OCI-LY7 (cell line): ENCODE measurements at regions not wholly inside any gene's neighbourhood (a gene's known extent, or its start where the extent isn't known, plus 50 kb on each side); places are given as distances from the start of the nearest gene placed in this dataset.

Experiments
- BruUV-seq: library from RNA; stranded (reverse); fragments of 400-500 nt; replicated peaks from 2 replicates; lab custom pipeline; 2021; lab: Mats Ljungman, UMichigan
- CTCF ChIA-PET: fragments of 300-600 bp; sonication (Branson Sonifier 250); formaldehyde crosslinking; loops from one replicate; lab custom pipeline; 2022; ENCODE audit warnings: antibody characterized with exemption; ENCODE audit not compliant: unreplicated experiment; lab: Charles Lee
- POLR2A ChIA-PET: fragments of 300-600 bp; sonication (Branson Sonifier 250); formaldehyde crosslinking; loops from one replicate; lab custom pipeline; 2022; ENCODE audit warnings: antibody characterized with exemption; lab: Charles Lee
- DNase-seq: peaks from one replicate; pipeline ENCODE4 v3.0.0-alpha.2; 2015; ENCODE audit warnings: low spot score
- H2AFZ ChIP-seq: fragments of 200-600 bp; sonication (generic), shearing (Covaris generic); 2 replicates; pipeline ENCODE4 v1.6.1; 2014; ENCODE audit warnings: mild to moderate bottlenecking, antibody characterized with exemption, low read length, moderate library complexity
- H3K27ac ChIP-seq: fragments of 200-600 bp; sonication (generic); 2 replicates; pipeline ENCODE4 v1.5.1; 2014; ENCODE audit warnings: mixed run types, low read depth, mild to moderate bottlenecking, moderate library complexity, low read length, inconsistent platforms; ENCODE audit not compliant: poor library complexity, severe bottlenecking
- H3K36me3 ChIP-seq: fragments of 200-600 bp; sonication (generic); 2 replicates; pipeline ENCODE4 v1.6.1; 2014; ENCODE audit warnings: mild to moderate bottlenecking, antibody characterized with exemption, low read length, moderate library complexity, mixed read lengths; ENCODE audit not compliant: insufficient read depth
- H3K4me1 ChIP-seq: fragments of 200-600 bp; sonication (generic); 2 replicates; pipeline ENCODE4 v1.5.1; 2014; ENCODE audit warnings: mild to moderate bottlenecking, low read length; ENCODE audit not compliant: insufficient read depth, poor library complexity, severe bottlenecking
- H3K4me2 ChIP-seq: fragments of 200-600 bp; sonication (generic); 2 replicates; pipeline ENCODE4 v1.6.1; 2014; ENCODE audit warnings: mild to moderate bottlenecking, low read length
- H3K4me3 ChIP-seq: fragments of 200-600 bp; sonication (generic); 2 replicates; pipeline ENCODE4 v1.5.1; 2014; ENCODE audit warnings: mild to moderate bottlenecking, low read depth, low read length; ENCODE audit not compliant: poor library complexity, severe bottlenecking
- H3K79me2 ChIP-seq: fragments of 200-600 bp; sonication (generic); 2 replicates; pipeline ENCODE4 v1.6.1; 2016; ENCODE audit warnings: low read depth, mild to moderate bottlenecking, low read length, moderate library complexity, mixed read lengths; ENCODE audit not compliant: insufficient read depth
- H3K9me2 ChIP-seq: fragments of 200-600 bp; sonication (generic); 2 replicates; pipeline ENCODE4 v1.6.1; 2016; ENCODE audit warnings: mild to moderate bottlenecking, low read length, mixed read lengths; ENCODE audit not compliant: insufficient read depth
- H3K9me3 ChIP-seq: fragments of 200-600 bp; sonication (generic); 2 replicates; pipeline ENCODE4 v1.6.1; 2014; ENCODE audit warnings: mild to moderate bottlenecking, mixed run types, low read length, mixed read lengths
- H4K20me1 ChIP-seq: fragments of 200-600 bp; sonication (generic); 2 replicates; pipeline ENCODE4 v1.6.1; 2014; ENCODE audit warnings: mild to moderate bottlenecking, antibody characterized with exemption, low read length, moderate library complexity, mixed read lengths; ENCODE audit not compliant: insufficient read depth
- EZH2phosphoT487 ChIP-seq: fragments of 200-600 bp; sonication (generic); IDR thresholded peaks from 2 replicates; pipeline ENCODE4 v1.6.1; 2018; ENCODE audit warnings: low read depth, borderline replicate concordance, mild to moderate bottlenecking, mixed run types, antibody characterized with exemption, low read length, moderate library complexity, mixed read lengths
- intact Hi-C: fragments of 100-400 bp; cut with micrococcal nuclease; formaldehyde crosslinking; loops from one replicate; pipeline ENCODE4 v1.10.0; 2022; ENCODE audit not compliant: unreplicated experiment
- TF ChIP-seq, protein P1 (sequence below): fragments of 200-600 bp; sonication (generic); conservative IDR thresholded peaks from 2 replicates; pipeline ENCODE4 v1.5.1; 2014; ENCODE audit warnings: mild to moderate bottlenecking, antibody characterized with exemption, low read length, moderate library complexity, mixed read lengths

DNA sequence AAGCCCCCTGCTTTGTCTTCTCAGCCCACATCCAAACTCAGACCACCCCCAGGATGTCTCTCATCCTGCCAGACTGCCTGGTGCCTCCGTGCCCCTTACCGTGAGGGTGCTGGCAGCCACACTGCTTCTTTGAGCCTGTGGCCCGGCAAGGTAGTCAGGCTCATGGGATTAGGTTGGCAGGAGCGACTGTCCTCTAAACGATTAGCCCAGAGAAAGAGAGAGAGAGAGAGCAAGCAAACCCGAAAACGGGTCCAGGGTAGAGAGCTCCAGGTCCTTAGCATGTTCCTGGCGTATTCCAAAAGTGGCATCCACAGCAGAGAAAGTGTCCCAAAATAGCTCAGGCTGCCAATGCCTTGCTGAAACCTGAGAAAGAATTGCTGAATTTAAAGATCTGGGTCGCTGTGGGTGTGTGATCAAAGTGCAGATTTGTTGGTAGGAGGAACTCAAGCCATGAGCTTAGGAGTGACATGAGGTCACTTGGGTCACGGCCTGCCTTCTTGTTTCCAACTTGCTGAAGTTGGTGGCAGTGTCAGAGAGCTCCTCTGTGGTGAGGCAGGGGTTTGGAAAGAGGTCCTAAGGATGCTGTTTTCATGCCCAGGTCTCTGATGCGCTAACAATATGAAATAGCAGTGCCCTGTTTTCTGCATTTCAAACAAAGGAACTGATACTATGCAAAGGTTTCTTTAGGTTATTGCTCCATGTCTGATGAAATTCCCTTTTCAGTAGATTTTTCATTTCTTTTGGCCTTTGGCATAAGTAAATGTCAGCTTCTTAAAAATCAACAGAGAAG, 81.6 kb downstream of the RTL9 start:
- BruUV-seq = no TSS peak
- no peak overlapping the region for H3K4me3 ChIP-seq
- no peak overlapping the region for H3K4me2 ChIP-seq
- no peaks in the 10 kb centered on the region for H4K20me1 ChIP-seq
- H2AFZ ChIP-seq = no peak overlapping the region
- DNase-seq = no peak
- no peaks in the 10 kb centered on the region for H3K9me2 ChIP-seq
- TF ChIP-seq, protein P1, sequence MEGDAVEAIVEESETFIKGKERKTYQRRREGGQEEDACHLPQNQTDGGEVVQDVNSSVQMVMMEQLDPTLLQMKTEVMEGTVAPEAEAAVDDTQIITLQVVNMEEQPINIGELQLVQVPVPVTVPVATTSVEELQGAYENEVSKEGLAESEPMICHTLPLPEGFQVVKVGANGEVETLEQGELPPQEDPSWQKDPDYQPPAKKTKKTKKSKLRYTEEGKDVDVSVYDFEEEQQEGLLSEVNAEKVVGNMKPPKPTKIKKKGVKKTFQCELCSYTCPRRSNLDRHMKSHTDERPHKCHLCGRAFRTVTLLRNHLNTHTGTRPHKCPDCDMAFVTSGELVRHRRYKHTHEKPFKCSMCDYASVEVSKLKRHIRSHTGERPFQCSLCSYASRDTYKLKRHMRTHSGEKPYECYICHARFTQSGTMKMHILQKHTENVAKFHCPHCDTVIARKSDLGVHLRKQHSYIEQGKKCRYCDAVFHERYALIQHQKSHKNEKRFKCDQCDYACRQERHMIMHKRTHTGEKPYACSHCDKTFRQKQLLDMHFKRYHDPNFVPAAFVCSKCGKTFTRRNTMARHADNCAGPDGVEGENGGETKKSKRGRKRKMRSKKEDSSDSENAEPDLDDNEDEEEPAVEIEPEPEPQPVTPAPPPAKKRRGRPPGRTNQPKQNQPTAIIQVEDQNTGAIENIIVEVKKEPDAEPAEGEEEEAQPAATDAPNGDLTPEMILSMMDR = no peak
- TF ChIP-seq EZH2phosphoT487 = no peak
- intact Hi-C loops = no loop called here
- POLR2A ChIA-PET = no interaction called here
- no peaks in the 10 kb centered on the region for H3K9me3 ChIP-seq
- H3K4me1 ChIP-seq = no peaks in the 10 kb centered on the region
- CTCF ChIA-PET = no interaction called here
- no peaks in the 10 kb centered on the region for H3K79me2 ChIP-seq
- H3K27ac ChIP-seq = no peak overlapping the region
- H3K36me3 ChIP-seq = no peaks in the 10 kb centered on the region

DNA sequence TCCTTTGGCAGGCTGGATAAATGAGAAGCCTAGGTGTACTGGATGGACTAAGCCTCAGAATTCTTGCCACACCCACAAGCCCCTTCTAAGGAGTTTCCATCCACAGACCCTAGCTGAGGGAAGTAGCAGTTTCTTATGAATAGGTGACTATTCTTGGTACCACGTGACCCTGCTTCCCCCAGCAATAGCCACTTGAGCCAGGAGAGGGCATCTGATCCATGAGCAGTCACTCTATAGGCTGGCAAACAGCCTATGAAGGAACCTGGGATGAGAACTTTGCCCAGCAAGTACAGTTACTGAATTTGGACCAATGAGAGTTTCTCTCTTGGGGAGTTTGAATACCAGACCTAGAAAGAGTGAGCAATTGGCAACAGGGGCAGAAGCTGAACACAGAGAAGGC, 84.0 kb downstream of the RTL9 start:
- ChIA-PET CTCF (no interaction called here), POLR2A (interaction anchor here (0.6 kb wide), 1 partner anchor 386 kb away, joined by 3 read pairs; no protein-coding TSS in a partner anchor)
- H2AFZ ChIP-seq = no peak overlapping the region
- no peaks in the 10 kb centered on the region for H3K36me3 ChIP-seq
- no peak overlapping the region for H3K4me2 ChIP-seq
- no peaks in the 10 kb centered on the region for H3K9me3 ChIP-seq
- BruUV-seq = no TSS peak
- DNase-seq = peak; percentile 8
- no peaks in the 10 kb centered on the region for H3K4me1 ChIP-seq
- H3K27ac ChIP-seq = no peak overlapping the region
- no peaks in the 10 kb centered on the region for H4K20me1 ChIP-seq
- H3K79me2 ChIP-seq = no peaks in the 10 kb centered on the region
- TF ChIP-seq, protein P1 = peak; percentile 48; the same call in 1 of the 2 replicates
- TF ChIP-seq EZH2phosphoT487 = no peak
- no peaks in the 10 kb centered on the region for H3K9me2 ChIP-seq
- intact Hi-C loops = no loop called here
- H3K4me3 ChIP-seq = no peak overlapping the region

- Histone ChIP-seq H3K4me3 (no peak overlapping the region), H2AFZ (no peak overlapping the region), H4K20me1 (no peaks in the 10 kb centered on the region), H3K9me3 (no peaks in the 10 kb centered on the region), H3K9me2 (no peaks in the 10 kb centered on the region), H3K4me1 (no peaks in the 10 kb centered on the region), H3K4me2 (no peak overlapping the region), H3K36me3 (no peaks in the 10 kb centered on the region), H3K27ac (no peak overlapping the region), H3K79me2 (no peaks in the 10 kb centered on the region)
- ChIA-PET POLR2A (interaction anchor here (0.7 kb wide), 1 partner anchor 26 kb away, joined by 3 read pairs; no protein-coding TSS in a partner anchor), CTCF (no interaction called here)
- TF ChIP-seq EZH2phosphoT487 = no peak
- TF ChIP-seq, protein P1 = no peak
- BruUV-seq = no TSS peak
- intact Hi-C loops = no loop called here
- DNase-seq = no peak
These were observed 86.3 kb downstream of the RTL9 start for GRCh38 chrX:110444996-110445395.
